HG02970 (cell line): ENCODE measurements at regions not wholly inside any gene's neighbourhood (a gene's known extent, or its start where the extent isn't known, plus 50 kb on each side); places are given as distances from the start of the nearest gene placed in this dataset.

Source experiments
- ATAC-seq: cut with Tn5 transposase; IDR thresholded peaks from one replicate; pipeline ENCODE4 v1.9.1; 2021; ENCODE audit warnings: mild to moderate bottlenecking, moderate library complexity, moderate number of reproducible peaks; ENCODE audit not compliant: unreplicated experiment, low FRiP score

DNA sequence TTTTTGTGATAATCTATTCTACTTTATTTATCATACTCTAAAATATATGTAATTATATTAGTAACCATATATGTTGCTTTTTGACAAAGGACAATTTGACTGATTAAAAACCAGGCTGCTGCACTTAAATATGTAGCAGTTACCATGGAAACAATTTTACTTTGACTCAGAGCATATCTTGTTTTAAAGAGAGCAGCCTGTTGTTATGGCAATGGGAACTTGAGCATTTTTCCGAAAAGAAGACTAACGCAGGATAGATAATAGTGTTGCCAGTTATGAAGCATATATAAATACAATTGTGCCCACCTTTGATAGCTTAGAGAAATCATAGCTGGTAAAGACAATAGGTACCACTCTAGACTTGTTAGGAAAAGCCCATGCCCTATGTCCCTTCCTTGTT lies 283.0 kb downstream of the GASK1B start:
- no peak for ATAC-seq

DNA sequence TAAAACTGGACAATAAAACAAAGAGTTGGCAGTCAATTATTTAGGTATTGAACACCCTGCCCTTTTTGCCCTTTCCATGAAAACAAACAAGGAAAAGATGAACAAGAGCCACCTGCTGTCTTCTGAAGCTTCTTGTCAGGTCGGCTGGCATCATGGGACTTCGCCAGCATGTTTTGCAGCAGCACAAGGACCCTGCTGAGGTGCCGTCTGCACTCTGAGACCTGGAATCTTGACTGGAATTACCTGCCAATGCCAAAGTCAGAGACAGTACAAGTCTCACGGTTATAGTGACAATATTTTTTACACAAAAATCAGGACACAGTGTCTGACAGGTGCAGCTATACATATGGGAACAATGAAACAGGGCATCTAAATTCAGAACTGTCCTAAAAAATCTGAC lies 284.5 kb downstream of the GASK1B start:
- ATAC-seq, result no peak

DNA sequence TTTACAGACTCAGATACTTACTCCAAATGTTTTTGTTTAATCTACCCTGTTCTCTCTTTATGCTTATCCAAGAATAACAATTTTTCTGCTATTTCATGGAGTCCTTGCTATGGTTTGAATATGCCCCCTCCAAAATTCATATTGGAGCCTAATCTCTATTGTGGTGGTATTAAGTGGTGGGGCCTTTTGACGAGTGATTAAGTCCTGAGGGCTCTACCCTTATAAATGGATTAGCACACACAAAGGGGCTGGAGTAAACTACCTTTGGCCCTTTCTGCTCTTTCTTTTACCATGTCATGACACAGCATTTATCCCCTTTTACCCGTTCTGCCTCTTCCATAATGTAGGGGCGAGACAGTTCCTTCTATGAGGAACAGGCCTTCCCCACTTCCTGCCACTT lies 285.5 kb downstream of the GASK1B start:
- no peak for ATAC-seq

DNA sequence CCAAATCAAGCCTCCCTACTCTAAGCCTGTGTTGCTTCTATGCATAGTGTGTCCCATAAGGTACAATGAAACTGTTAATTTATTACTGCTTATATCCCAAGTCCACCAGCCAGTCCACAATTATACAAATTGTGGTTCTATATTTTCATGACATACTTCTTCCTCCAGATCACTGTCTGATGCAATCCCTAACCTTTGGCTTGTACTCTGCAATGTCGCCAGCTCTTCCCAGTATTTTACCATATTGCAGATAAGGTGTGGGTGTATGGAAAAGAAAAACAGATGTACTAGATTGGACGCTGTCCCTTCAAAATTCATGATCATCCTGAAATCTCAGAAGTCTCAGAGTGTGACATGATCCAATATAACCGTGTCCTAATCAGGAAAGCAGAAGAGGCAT lies 286.2 kb downstream of the GASK1B start:
- ATAC-seq, result no peak

DNA sequence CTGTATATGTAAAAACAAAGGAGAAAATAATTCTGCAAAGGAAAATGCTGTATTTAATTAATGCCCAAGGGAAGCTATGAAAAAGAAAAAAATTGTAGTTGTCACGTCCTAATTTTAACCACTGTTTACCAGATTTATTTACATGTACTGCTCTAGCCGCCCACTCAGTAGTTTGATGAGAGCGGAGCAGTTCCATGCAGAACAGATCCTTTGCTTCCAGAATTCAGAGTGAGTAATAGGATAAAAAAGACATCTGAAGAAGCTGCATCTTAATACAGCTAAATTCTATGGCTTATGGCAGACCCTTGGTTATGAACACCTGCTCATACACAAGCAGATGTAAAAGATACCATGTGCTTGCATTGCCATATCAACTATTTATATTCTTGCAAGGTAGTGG lies 287.0 kb downstream of the GASK1B start:
- ATAC-seq, result no peak

DNA sequence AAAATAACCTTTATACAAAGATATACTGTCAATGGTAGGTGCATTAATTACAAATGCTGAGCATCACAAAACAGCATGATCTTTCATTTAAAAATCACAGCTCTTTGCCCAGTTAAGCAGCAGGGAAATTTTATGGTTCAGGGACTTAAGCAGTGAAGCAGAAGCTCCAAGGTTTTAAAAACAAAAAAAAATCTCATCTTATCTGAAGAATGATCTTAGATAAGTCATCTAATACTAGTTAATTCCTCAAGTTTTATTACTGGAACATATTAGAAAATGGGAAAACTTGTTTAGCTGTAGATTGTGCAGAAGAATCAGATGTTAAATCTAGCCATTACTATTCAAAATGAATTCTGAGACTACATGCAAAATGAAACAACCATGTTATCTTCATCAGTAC lies 289.9 kb downstream of the GASK1B start:
- ATAC-seq, result no peak

DNA sequence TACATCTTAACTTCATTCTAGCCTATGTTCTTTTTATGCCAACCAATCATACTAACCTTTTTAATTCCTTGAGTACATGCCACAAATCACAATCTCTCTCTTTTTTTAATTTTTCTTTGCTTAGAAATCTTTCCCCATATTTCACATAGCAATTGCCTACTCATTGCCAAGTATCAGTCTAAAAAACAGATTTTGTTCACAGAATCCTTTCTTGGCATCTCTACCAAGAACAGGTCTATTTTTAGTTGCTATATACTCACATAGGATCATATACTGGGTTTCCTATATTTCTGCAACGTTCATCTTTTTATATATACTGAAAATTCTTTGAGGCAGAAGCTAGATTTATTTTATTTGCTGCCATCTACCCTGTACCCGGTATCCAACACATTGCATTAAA lies 292.1 kb downstream of the GASK1B start:
- no peak for ATAC-seq

DNA sequence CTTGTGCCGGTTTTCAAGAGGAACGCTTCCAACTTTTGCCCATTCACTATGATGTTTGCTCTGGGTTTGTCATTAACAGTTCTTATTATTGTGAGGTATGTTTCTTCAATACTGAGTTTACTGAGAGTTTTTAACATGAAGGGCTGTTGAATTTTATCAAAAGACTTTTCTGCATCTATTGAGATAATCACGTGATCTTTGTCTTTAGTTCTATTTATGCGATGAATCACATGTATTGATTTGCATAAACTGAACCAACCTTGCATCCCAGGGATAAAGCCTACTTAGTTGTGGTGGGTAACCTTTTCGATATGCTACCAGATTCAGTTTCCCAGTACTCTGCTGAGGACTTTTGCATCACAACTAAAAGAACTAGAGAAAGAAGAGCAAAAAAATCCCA lies 318.0 kb downstream of the GASK1B start:
- no peak for ATAC-seq

DNA sequence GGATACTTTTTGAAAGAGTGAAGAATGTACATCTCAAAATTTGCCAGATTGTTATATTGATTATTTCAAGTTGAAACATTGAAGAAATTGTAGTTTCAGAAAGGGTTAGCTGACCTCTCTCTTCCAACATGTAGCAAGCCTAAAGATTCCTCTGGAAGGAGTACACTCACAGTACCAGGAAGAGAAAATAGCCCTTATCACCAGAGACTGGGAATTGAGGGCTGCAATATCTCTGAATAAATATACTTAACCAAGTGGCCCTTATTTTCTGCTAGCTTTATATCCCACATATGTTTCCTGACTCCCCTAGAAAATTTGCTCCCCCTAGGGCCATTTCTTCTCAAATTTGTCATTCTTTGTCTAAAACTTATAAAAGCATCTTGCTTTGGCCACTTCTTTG lies 332.2 kb downstream of the GASK1B start:
- no peak for ATAC-seq

DNA sequence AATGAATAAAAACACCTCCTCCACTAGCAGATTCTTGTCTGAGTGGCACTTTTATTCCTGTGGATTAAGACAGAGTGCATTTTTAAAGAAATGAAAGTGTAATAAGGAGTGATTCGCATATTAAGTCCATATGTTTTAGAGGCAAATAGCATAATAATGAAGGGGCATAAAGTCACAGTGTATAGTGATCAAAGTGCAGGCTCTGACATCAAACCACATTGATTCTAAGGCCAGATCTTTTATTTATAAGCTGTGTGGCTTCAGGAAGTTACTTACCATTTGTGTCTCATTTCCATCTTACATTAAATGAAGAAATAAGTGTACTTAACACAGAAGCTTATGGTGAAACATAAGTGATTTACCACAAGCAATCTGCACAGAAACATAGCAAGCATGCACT lies 332.8 kb downstream of the GASK1B start:
- no peak for ATAC-seq

DNA sequence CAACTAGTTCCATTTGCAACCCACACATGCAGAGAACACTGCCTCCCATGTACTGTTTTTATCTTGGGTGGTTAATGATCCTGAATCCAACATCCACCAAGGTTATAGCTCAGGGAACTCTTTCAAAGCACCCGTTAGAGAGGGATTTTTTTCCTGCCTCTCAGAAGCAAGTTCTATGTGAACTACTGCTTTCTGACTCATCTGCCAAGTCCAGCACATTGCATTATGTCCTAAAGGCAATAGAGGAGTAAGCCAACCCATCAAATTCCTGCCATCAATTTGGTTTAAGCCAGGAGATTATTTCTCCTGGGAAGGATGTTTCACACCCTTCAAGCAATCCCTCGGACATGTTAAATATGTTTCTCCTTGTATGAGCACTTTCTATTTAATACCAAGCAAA lies 334.5 kb downstream of the GASK1B start:
- ATAC-seq, result no peak

DNA sequence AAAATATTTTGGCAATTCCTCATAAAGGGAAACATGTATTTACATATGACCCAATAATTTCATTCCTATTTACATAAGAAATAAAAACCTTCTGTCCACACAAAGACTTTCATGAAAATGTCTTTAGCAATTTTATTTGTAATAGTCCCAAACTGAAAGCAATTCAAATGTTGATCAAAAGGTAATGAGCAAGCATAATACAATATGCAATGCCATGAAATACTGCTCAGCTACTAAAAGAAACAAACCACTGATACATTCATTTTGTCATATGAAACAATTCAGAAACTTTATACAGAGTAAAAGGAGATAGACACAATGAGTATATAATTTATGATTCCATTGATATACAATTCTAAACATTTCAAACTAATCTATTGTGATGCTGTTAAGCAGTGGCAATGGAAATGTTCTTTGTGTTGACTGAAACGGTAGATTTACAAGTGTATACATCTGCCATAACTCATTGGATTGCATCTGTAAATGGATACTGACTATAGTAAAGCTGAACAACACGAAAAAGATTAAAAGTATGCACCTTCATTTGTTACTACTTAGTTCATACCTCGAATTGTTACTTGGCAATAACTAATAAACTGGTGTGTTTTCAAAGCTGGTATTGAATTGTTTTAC lies 335.6 kb downstream of the GASK1B start:
- ATAC-seq, result no peak

DNA sequence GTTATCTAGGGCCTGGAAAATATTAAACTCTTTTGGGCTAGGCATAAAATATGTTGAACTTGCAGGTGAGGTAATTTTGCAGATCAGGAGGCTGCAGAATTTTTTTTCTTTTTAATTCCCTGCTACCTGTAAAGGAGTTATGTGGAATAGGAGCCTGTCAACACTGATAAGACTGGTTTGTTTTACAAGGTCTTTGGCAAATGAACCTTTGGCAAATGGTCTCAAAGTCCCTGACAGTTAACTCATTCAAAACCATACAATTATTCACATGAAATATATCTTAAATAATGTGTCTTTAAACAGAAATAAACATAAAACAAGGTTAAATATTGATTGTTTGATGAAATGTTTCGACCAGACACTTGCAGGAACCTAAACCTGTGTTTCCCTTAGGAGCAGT lies 340.2 kb downstream of the GASK1B start:
- no peak for ATAC-seq

DNA sequence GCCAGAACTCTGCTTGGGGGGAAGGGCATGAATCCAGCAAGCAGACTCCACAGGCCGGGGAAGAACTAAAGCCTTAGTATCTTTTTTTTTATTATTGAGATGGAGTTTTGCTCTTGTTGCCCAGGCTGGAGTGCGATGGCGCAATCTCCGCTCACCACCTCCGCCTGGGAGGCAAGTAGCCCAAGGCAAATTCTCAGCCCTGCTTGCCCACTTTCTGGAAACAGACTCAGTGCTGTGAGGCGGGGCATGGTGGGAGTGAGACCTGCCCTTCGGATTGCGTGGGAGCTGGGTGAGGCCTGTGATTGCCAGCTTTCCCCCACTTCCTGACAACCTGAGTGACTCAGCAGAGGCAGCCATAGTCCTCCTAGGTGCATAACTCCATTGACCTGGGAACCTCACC lies 348.8 kb downstream of the GASK1B start:
- ATAC-seq, result no peak

DNA sequence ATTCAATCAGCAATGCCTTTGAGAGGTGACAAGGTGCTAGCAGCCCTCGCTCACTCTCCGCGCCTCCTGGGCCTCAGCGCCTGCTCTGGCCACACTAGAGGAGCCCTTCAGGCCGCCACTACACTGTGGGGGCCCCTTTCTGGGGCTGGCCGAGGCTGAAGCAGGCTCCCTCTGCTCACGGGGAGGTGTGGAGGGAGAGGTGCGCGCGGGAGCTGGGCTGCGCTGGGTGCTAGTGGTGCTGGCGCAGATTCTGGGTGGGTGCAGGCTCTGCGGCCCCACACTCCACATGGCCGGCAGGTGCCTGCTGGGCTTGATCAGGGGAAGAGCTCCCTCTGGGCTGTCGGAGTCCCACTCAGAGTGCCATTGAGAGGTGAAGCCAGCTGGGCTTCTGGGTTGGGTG lies 351.0 kb downstream of the GASK1B start:
- no peak for ATAC-seq

DNA sequence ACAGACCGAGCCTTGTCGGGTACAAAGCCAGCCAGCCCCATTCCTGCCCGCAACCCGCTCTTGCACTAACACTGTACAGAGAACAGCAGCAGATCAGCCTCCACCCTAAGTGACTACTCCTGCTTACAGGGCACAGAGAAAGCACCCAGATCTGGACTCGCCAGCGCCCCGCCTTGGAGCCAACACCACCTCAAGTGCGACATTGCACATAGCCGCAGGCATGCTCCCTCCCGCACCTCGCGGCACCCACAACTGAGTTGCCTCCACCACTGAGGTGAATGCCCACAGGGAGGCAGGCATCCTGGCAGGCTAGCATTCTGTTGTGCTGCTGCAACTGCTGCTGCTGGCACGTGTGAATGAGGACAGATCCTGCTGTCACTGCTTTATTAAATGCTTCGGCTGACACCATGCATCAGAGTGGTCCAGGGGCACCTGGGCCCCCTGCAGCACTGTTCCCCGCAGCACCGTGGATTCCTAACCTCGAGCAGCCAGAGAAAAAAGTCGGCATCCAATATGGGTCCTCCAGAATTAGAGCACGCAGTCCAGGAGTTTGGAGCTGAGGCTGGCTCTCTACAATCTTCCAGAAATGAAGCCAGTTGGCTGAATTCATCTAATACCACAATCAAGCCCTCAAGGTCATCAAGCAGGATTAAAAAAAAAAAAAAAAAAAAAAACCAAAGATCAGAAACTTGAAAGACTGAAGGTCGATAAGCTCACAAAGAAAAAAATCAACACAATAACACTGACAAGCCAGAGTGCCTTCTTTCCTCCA lies 352.9 kb downstream of the GASK1B start:
- no peak for ATAC-seq

DNA sequence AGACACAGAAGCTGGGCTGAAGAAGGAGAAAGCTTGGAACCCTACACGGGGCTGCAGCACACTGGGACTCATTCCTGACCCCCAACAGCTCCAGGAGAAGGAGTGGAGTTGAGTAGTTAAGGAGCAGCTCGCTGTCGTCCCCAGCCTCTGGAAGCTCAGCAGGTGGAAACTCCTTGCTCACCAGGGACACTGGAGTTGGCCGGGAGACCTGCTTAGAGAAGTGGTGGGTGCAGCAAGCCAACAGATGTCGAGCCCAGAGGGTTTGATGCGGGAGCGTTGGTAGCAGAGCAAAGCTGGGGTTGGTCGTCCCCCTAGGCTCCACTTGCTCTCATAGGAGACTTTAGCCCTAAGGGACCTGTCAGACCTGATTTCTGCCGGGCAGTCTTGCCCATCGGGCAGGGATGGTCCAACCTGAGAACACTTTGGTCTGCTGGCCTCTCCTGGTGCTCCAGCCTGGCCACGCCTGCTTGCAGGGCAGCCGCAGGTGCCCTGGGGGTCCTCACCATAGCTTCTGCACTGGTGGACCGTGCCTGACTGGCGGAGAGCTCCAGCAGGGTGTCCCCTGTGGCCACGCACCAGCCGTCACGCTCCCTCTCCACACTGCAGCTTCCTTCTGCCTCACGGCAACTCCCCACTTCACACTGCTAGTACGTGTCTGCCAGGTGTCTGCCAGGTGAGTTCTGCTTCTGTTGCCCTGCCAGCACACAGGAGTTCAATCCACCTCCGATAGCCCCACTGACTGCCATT lies 353.7 kb downstream of the GASK1B start:
- no peak for ATAC-seq

DNA sequence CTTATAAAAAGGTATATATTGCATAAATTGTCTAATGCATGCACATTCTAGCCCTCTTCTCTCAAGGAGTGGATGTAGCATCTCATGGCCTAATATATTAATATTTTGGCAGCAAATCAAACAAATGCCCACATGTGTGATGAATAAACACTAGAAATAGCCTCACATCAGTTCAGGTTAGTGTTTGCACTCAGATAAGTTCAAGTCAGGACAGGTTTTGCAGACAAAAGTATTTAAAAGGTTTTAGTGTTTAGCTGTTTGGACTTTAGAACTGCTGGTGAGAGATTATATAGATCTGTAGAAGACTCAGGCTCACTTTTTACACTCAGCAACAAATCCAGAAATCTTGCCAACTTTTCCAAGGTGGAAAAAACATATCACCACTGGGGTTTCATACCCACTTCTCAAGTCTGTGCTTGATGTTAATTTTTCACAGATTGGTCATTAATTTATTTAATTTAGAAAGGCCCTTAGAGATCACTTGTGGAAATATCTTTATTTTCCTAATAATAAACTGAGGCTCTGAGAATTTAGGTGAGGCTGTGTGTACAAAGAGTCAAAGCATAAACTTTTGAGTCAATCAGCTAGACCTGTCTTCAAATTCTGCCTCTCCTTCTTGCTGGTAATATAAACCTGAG lies 362.6 kb downstream of the GASK1B start:
- no peak for ATAC-seq

DNA sequence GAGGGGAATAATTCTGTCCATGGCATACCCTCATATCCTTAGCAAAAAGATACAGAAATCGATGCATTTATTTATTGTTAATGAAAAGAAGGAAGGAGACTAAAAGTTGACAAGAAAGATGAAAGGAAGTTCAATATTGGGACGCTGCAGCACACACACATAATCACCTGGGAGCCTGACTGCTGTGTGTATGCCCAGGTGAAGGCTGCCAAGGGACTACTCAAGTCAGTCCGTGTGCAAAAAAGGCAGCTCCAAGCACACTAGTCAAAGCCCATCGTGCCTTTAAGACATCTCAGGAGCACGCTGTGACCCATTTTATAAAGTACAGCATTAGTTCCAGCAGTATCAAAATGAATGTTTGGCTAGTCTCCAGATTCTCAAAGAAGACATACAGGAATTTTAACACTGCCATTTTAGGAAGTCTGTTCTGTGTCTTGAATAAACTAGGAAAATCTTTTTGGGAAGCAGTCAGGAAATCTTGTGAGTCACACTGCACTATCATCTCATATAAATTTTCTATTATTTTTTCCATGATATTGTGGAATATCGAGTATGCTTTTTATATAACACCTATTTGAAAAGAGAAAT lies 363.9 kb downstream of the GASK1B start:
- no peak for ATAC-seq

DNA sequence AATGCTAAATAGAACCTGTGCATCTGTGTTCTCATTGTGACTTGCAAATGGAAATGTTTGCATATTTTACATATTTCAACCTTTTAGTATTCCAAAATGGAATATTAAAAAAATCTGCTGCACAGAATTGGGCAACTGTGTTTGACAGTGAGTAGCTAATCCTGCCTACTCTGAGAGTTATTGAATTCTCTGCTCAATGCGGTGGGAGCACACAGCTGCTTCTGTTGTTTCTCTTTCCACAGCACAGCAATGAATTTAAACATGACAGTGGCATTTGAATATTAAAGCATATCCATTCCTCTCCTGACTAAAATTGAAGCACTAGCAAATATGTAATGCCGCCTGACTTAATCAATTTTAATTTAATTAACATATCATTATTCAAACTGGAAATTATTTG lies 366.6 kb downstream of the GASK1B start:
- ATAC-seq, result no peak

DNA sequence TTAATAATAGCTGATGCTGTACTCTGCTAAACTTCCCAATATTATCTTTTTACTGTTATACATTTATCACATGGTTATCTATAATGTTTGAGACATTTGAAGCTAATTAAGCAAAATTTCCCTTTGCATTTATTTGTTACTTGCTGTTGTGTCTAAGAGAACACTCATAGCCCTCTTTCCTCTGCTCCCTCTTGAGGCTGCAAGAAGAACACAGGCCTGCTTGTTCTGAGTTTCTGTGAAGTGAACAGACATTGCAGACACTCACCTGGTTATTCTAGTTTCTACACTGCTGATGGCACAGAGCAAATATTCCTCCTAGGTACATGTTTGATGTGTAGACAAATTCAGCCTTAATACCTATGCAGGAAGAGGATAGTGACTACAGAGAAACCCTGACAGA lies 367.8 kb downstream of the GASK1B start:
- ATAC-seq, result no peak
